ENCODE measurements at regions not wholly inside any gene's neighbourhood (a gene's known extent, or its start where the extent isn't known, plus 50 kb on each side); places are given as distances from the start of the nearest gene placed in this dataset.

GRCh38 chr7:70857793-70858545 is 274.0 kb upstream of the GALNT17 start:
- TF ChIP-seq EGR1 (IDR thresholded peaks at IDR 0.05) (no peak), REST (IDR thresholded peaks at IDR 0.05; ENCODE audit: low read depth) (no peak), RAD21 (IDR thresholded peaks at IDR 0.05; ENCODE audit: low read depth) (no peak), CREB1 (IDR thresholded peaks at IDR 0.05; ENCODE audit: low read depth) (no peak), YY1 (IDR thresholded peaks at IDR 0.05; ENCODE audit: low read depth) (no peak)

GRCh38 chr7:70867513-70867912 is 264.4 kb upstream of the GALNT17 start:
- TF ChIP-seq TAF1 (IDR thresholded peaks at IDR 0.05; ENCODE audit: low read depth) (no peak), MAX (IDR thresholded peaks at IDR 0.05) (no peak), TCF12 (IDR thresholded peaks at IDR 0.05; ENCODE audit: low read depth) (no peak), EP300 (IDR thresholded peaks at IDR 0.05; ENCODE audit: borderline replicate concordance) (no peak)

GRCh38 chr7:70870349-70870748 is 261.6 kb upstream of the GALNT17 start:
- TF ChIP-seq ZBTB7A (IDR thresholded peaks at IDR 0.05; ENCODE audit: low read depth): no peak
- TF ChIP-seq TEAD4 (IDR thresholded peaks at IDR 0.05): no peak
- TF ChIP-seq TAF1 (IDR thresholded peaks at IDR 0.05; ENCODE audit: low read depth): no peak
- no peak for TF ChIP-seq RAD21 (IDR thresholded peaks at IDR 0.05; ENCODE audit: low read depth)
- TF ChIP-seq MAX (IDR thresholded peaks at IDR 0.05): no peak
- no peak for TF ChIP-seq YY1 (IDR thresholded peaks at IDR 0.05; ENCODE audit: low read depth)
- TF ChIP-seq EGR1 (IDR thresholded peaks at IDR 0.05): no peak
- no peak for TF ChIP-seq TCF12 (IDR thresholded peaks at IDR 0.05; ENCODE audit: low read depth)
- TF ChIP-seq CEBPB (IDR thresholded peaks at IDR 0.05): no peak
- TF ChIP-seq REST (IDR thresholded peaks at IDR 0.05; ENCODE audit: low read depth): no peak

GRCh38 chr7:70872188-70872587 is 259.8 kb upstream of the GALNT17 start:
- TF ChIP-seq REST (IDR thresholded peaks at IDR 0.05; ENCODE audit: low read depth): no peak
- no peak for TF ChIP-seq MAX (IDR thresholded peaks at IDR 0.05)
- no peak for TF ChIP-seq TCF12 (IDR thresholded peaks at IDR 0.05; ENCODE audit: low read depth)
- no peak for TF ChIP-seq CEBPB (IDR thresholded peaks at IDR 0.05)
- TF ChIP-seq USF1 (IDR thresholded peaks at IDR 0.05): no peak
- TF ChIP-seq YY1 (IDR thresholded peaks at IDR 0.05; ENCODE audit: low read depth): no peak
- no peak for TF ChIP-seq TAF1 (IDR thresholded peaks at IDR 0.05; ENCODE audit: low read depth)
- TF ChIP-seq CREB1 (IDR thresholded peaks at IDR 0.05; ENCODE audit: low read depth): no peak
- no peak for TF ChIP-seq RAD21 (IDR thresholded peaks at IDR 0.05; ENCODE audit: low read depth)
- TF ChIP-seq ZBTB7A (IDR thresholded peaks at IDR 0.05; ENCODE audit: low read depth): no peak
- TF ChIP-seq EP300 (IDR thresholded peaks at IDR 0.05; ENCODE audit: borderline replicate concordance): no peak

- TF ChIP-seq USF1 (IDR thresholded peaks at IDR 0.05) (no peak), MAX (IDR thresholded peaks at IDR 0.05) (no peak), TCF12 (IDR thresholded peaks at IDR 0.05; ENCODE audit: low read depth) (no peak), EP300 (IDR thresholded peaks at IDR 0.05; ENCODE audit: borderline replicate concordance) (no peak), CEBPB (IDR thresholded peaks at IDR 0.05) (no peak), FOXM1 (IDR thresholded peaks at IDR 0.05; ENCODE audit: borderline replicate concordance, low read depth) (no peak), CREB1 (IDR thresholded peaks at IDR 0.05; ENCODE audit: low read depth) (no peak), TEAD4 (IDR thresholded peaks at IDR 0.05) (no peak), RAD21 (IDR thresholded peaks at IDR 0.05; ENCODE audit: low read depth) (no peak), TAF1 (IDR thresholded peaks at IDR 0.05; ENCODE audit: low read depth) (no peak), EGR1 (IDR thresholded peaks at IDR 0.05) (no peak), ZBTB7A (IDR thresholded peaks at IDR 0.05; ENCODE audit: low read depth) (no peak), REST (IDR thresholded peaks at IDR 0.05; ENCODE audit: low read depth) (no peak), NFIC (IDR thresholded peaks at IDR 0.05) (no peak)
Measured at GRCh38 chr7:70881167-70881847, 250.6 kb upstream of the GALNT17 start.

All from Ishikawa (cell line).